H1 (cell line): ENCODE measurements at regions not wholly inside any gene's neighbourhood (a gene's known extent, or its start where the extent isn't known, plus 50 kb on each side); places are given as distances from the start of the nearest gene placed in this dataset.

Source experiments
- CTCF ChIA-PET: fragments of 300-600 bp; sonication (Branson Sonifier 250); formaldehyde crosslinking; loops from one replicate; lab custom pipeline; 2021; ENCODE audit not compliant: partially characterized antibody; lab: Charles Lee
- POLR2A ChIA-PET: fragments of 300-600 bp; sonication (Branson Sonifier 250); formaldehyde crosslinking; loops from one replicate; lab custom pipeline; 2021; ENCODE audit warnings: inconsistent platforms; ENCODE audit not compliant: partially characterized antibody; lab: Charles Lee
- DNase-seq, 2 experiments: peaks; one replicate each; pipeline versions ENCODE4 v3.0.0 to v3.0.0-alpha.2; 2010 to 2022; ENCODE audit warnings: low spot score in 2 of 2, low read depth in 1 of 2, mixed read lengths in 1 of 2
- FAIRE-seq: peaks from 2 replicates; lab custom pipeline; 2011; peaks lifted over from hg19 to GRCh38; lab: Jason Lieb, UNC
- H2AFZ ChIP-seq: 2 replicates; pipeline ENCODE4 v1.8.1; 2012; ENCODE audit warnings: low read length, inconsistent platforms
- H2AK5ac ChIP-seq: 2 replicates; pipeline ENCODE4 v1.6.1; 2013; ENCODE audit warnings: low read depth, low read length
- H2BK120ac ChIP-seq: replicated peaks from 2 replicates; pipeline ENCODE3; 2013; ENCODE audit warnings: low read depth, low read length, inconsistent platforms
- H2BK12ac ChIP-seq: 2 replicates; pipeline ENCODE4 v1.6.1; 2013; ENCODE audit warnings: low read depth, low read length
- H2BK15ac ChIP-seq: 2 replicates; pipeline ENCODE4 v1.6.1; 2013; ENCODE audit warnings: low read length
- H2BK20ac ChIP-seq: 2 replicates; pipeline ENCODE4 v1.6.1; 2013; ENCODE audit warnings: low read length
- H2BK5ac ChIP-seq: 2 replicates; pipeline ENCODE4 v1.6.1; 2013; ENCODE audit warnings: low read depth, low read length
- H3K14ac ChIP-seq: 2 replicates; pipeline ENCODE4 v1.6.1; 2013; ENCODE audit warnings: inconsistent platforms; ENCODE audit not compliant: insufficient read length
- H3K18ac ChIP-seq: 2 replicates; pipeline ENCODE4 v1.6.1; 2013; ENCODE audit warnings: low read length; ENCODE audit errors: extremely low read depth
- H3K23ac ChIP-seq: 2 replicates; pipeline ENCODE4 v1.6.1; 2013; ENCODE audit warnings: inconsistent platforms; ENCODE audit not compliant: insufficient read length
- H3K23me2 ChIP-seq: 2 replicates; pipeline ENCODE4 v1.6.1; 2013; ENCODE audit warnings: low read depth, low read length
- H3K27ac ChIP-seq: 2 replicates; pipeline ENCODE4 v1.6.1; 2011; ENCODE audit warnings: low read depth, low read length, inconsistent platforms
- H3K27me3 ChIP-seq, 4 experiments: replicated peaks in 1 of 4; 1 replicate in 1 of 4; 2 replicates in 3 of 4; pipeline versions ENCODE4 v1.6.1 to v1.8.1; 2011 to 2013; ENCODE audit warnings: low read length in 3 of 4, mild to moderate bottlenecking in 3 of 4, inconsistent platforms in 2 of 4, mixed read lengths in 2 of 4, moderate library complexity in 1 of 4; ENCODE audit not compliant: control insufficient read depth in 3 of 4, insufficient read depth in 3 of 4; ENCODE audit errors: extremely low read depth in 1 of 4
- H3K36me3 ChIP-seq, 4 experiments: 2 replicates each; pipeline versions ENCODE4 v1.6.1 to v1.8.1; 2011 to 2013; ENCODE audit warnings: mild to moderate bottlenecking in 4 of 4, low read length in 3 of 4, moderate library complexity in 2 of 4, control low read depth in 1 of 4, inconsistent platforms in 1 of 4; ENCODE audit not compliant: insufficient read depth in 4 of 4, control insufficient read depth in 2 of 4
- H3K4ac ChIP-seq: replicated peaks from 2 replicates; pipeline ENCODE3; 2013; ENCODE audit warnings: low read length, low read depth, mixed read lengths, inconsistent platforms; ENCODE audit not compliant: insufficient read length
- H3K4me1 ChIP-seq, 4 experiments: replicated peaks in 1 of 4; 1 replicate in 1 of 4; 2 replicates in 3 of 4; pipeline versions ENCODE4 v1.6.1 to v1.8.1; 2011 to 2013; ENCODE audit warnings: low read length in 3 of 4, inconsistent platforms in 2 of 4, mixed read lengths in 1 of 4; ENCODE audit not compliant: insufficient read depth in 4 of 4, control insufficient read depth in 3 of 4
- H3K4me2 ChIP-seq, 2 experiments: 2 replicates each; pipeline versions ENCODE4 v1.6.1 to v1.8.1; 2011 to 2013; ENCODE audit warnings: low read depth in 2 of 2, low read length in 2 of 2, control low read depth in 1 of 2, inconsistent platforms in 1 of 2, mild to moderate bottlenecking in 1 of 2; ENCODE audit not compliant: insufficient read depth in 1 of 2
- H3K4me3 ChIP-seq, 4 experiments: fragments of 200-600, 300-600 bp in 1 of 4; sonication (generic), shearing (Covaris generic), sonication (Bioruptor Twin) in 1 of 4; 2 replicates each; pipeline versions ENCODE4 v1.5.1 to v1.8.1; 2011 to 2016; ENCODE audit warnings: low read length in 4 of 4, low read depth in 3 of 4, control low read depth in 2 of 4, inconsistent platforms in 2 of 4, mild to moderate bottlenecking in 2 of 4, mixed read lengths in 1 of 4, moderate library complexity in 1 of 4; ENCODE audit not compliant: insufficient read depth in 2 of 4; ENCODE audit errors: extremely low read depth in 1 of 4
- H3K56ac ChIP-seq: replicated peaks from 2 replicates; pipeline ENCODE3; 2013; ENCODE audit warnings: low read depth, mild to moderate bottlenecking, mixed read lengths, low read length, inconsistent platforms; ENCODE audit not compliant: insufficient read length
- H3K79me1 ChIP-seq: 2 replicates; pipeline ENCODE4 v1.6.1; 2013; ENCODE audit warnings: low read depth, low read length, control low read depth
- H3K79me2 ChIP-seq, 2 experiments: 2 replicates each; pipeline versions ENCODE4 v1.6.1 to v1.8.1; 2012 to 2013; ENCODE audit warnings: low read length in 2 of 2, mild to moderate bottlenecking in 2 of 2, inconsistent platforms in 1 of 2; ENCODE audit not compliant: insufficient read depth in 2 of 2, control insufficient read depth in 1 of 2
- H3K9ac ChIP-seq, 4 experiments: replicated peaks in 1 of 4; 1 replicate in 1 of 4; 2 replicates in 3 of 4; pipeline versions ENCODE4 v1.6.1 to v1.8.1; 2011 to 2013; ENCODE audit warnings: low read depth in 3 of 4, low read length in 3 of 4, control low read depth in 2 of 4, mild to moderate bottlenecking in 2 of 4, moderate library complexity in 2 of 4, inconsistent platforms in 1 of 4; ENCODE audit errors: extremely low read depth in 1 of 4
- H3K9me3 ChIP-seq, 2 experiments: 2 replicates each; pipeline versions ENCODE4 v1.6.1 to v1.8.1; 2012 to 2013; ENCODE audit warnings: mild to moderate bottlenecking in 2 of 2, moderate library complexity in 2 of 2, control low read depth in 1 of 2, inconsistent platforms in 1 of 2, low read depth in 1 of 2, low read length in 1 of 2, mixed read lengths in 1 of 2; ENCODE audit not compliant: insufficient read depth in 2 of 2
- H4K20me1 ChIP-seq, 2 experiments: replicated peaks in 1 of 2; 2 replicates each; pipeline versions ENCODE3 to v1.8.1; 2011 to 2013; ENCODE audit warnings: inconsistent platforms in 2 of 2, low read length in 2 of 2, mild to moderate bottlenecking in 1 of 2; ENCODE audit not compliant: insufficient read depth in 2 of 2, control insufficient read depth in 1 of 2
- H4K5ac ChIP-seq: 2 replicates; pipeline ENCODE4 v1.6.1; 2013; ENCODE audit warnings: low read length, low read depth, mixed read lengths, inconsistent platforms; ENCODE audit not compliant: insufficient read length
- H4K8ac ChIP-seq: 2 replicates; pipeline ENCODE4 v1.8.0; 2013; ENCODE audit warnings: mild to moderate bottlenecking, moderate library complexity, low read length, inconsistent platforms; ENCODE audit not compliant: insufficient read depth; ENCODE audit errors: extremely low read depth
- H4K91ac ChIP-seq: replicated peaks from 2 replicates; pipeline ENCODE3; 2013; ENCODE audit warnings: low read length, mixed read lengths, inconsistent platforms; ENCODE audit not compliant: insufficient read length
- CEBPB ChIP-seq: IDR thresholded peaks from 2 replicates; pipeline ENCODE4 v1.6.1; 2012; ENCODE audit warnings: low read depth, low read length
- EGR1 ChIP-seq: IDR thresholded peaks from 2 replicates; pipeline ENCODE4 v1.6.1; 2011; ENCODE audit warnings: low read depth, low read length, borderline replicate concordance
- WGBS, 2 experiments: shearing (Covaris generic) in 1 of 2; methylation state at CpG; one replicate each; pipeline versions ENCODE4 v1.1.6 to v1.1.7; 2013 to 2015; ENCODE audit warnings: low lambda C conversion rate in 2 of 2, mixed read lengths in 2 of 2, inconsistent platforms in 1 of 2, low coverage in 1 of 2, missing lambda C conversion rate in 1 of 2; ENCODE audit not compliant: insufficient replicate concordance in 2 of 2, insufficient coverage in 1 of 2, insufficient read length in 1 of 2; ENCODE audit errors: extremely low coverage in 1 of 2, missing lambda C conversion rate in 1 of 2; 5-methylcytosine and 5-hydroxymethylcytosine counted together

DNA sequence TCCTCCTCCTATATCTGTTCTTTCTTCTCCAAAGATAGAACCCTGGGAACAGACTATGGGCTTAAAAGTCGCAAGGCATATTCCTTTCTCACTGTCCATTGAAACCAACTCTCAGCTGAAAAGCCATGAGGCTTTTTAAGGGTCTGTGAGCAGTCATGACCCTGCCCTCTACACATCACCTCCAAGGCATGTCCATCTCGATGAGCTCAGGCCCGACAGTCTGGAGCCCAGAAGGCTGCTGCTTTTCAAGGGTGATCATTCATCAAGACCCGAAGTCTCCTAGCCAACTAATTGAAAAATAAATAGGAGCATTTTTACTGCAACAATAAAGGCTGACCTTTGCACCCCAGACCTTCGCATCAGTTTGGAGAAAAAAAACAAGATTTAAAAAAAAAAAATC lies 378.8 kb upstream of the NRSN1 start:
- no peak overlapping the region for H2AK5ac ChIP-seq
- no peak overlapping the region for H2BK15ac ChIP-seq
- 85% methylated on average over 5 of the region's 5 CpGs; no CpG with 5 or more reads in 1 of the 2 experiments for WGBS, 2 experiments
- no peak overlapping the region for H3K4me2 ChIP-seq
- H3K36me3 ChIP-seq = no peaks in the 10 kb centered on the region
- H3K4ac ChIP-seq = no peak overlapping the region
- ChIA-PET POLR2A (no interaction called here), CTCF (interaction anchor here (0.5 to 0.6 kb wide), 2 partner anchors 186 to 1015 kb away, joined by 3 to 4 read pairs; no protein-coding TSS in a partner anchor)
- H3K23me2 ChIP-seq = no peaks in the 10 kb centered on the region
- H3K4me3 ChIP-seq = no peak overlapping the region
- no peak overlapping the region for H2BK20ac ChIP-seq
- H2BK120ac ChIP-seq = no peak overlapping the region
- H3K79me2 ChIP-seq = no peaks in the 10 kb centered on the region
- H3K9me3 ChIP-seq = no peaks in the 10 kb centered on the region
- no peak for FAIRE-seq
- TF ChIP-seq EGR1 (no peak), CEBPB (no peak)
- H4K8ac ChIP-seq = no peak overlapping the region
- H4K20me1 ChIP-seq = no peaks in the 10 kb centered on the region
- no peak overlapping the region for H3K27ac ChIP-seq
- no peak overlapping the region for H2AFZ ChIP-seq
- no peak overlapping the region for H4K5ac ChIP-seq
- H4K91ac ChIP-seq = no peak overlapping the region
- H3K9ac ChIP-seq = no peak overlapping the region
- no peaks in the 10 kb centered on the region for H3K4me1 ChIP-seq
- no peak overlapping the region for H2BK12ac ChIP-seq
- no peak for DNase-seq
- H3K56ac ChIP-seq = no peak overlapping the region
- no peaks in the 10 kb centered on the region for H3K79me1 ChIP-seq
- no peak overlapping the region for H3K23ac ChIP-seq
- no peak overlapping the region for H2BK5ac ChIP-seq
- H3K18ac ChIP-seq = no peak overlapping the region
- no peaks in the 10 kb centered on the region for H3K27me3 ChIP-seq
- H3K14ac ChIP-seq = no peak overlapping the region
